Nephron (organoid): ENCODE measurements at regions not wholly inside any gene's neighbourhood (a gene's known extent, or its start where the extent isn't known, plus 50 kb on each side); places are given as distances from the start of the nearest gene placed in this dataset.

ENCODE experiments used
- H3K27ac Mint-ChIP-seq, 3 experiments: 2 replicates each; pipeline ENCODE4 v1.8.0; 2020; ENCODE audit warnings: mixed read lengths in 3 of 3, mild to moderate bottlenecking in 2 of 3, moderate library complexity in 1 of 3
- H3K27me3 Mint-ChIP-seq: 2 replicates; pipeline ENCODE4 v1.8.0; 2021; ENCODE audit warnings: low read depth, mild to moderate bottlenecking, moderate library complexity, mixed read lengths
- H3K36me3 Mint-ChIP-seq: 2 replicates; pipeline ENCODE4 v1.8.0; 2020; ENCODE audit warnings: low read depth, mixed read lengths
- H3K4me1 Mint-ChIP-seq: 2 replicates; pipeline ENCODE4 v1.8.0; 2020; ENCODE audit warnings: mixed read lengths
- H3K4me3 Mint-ChIP-seq, 3 experiments: 2 replicates each; pipeline ENCODE4 v1.8.0; 2020; ENCODE audit warnings: mild to moderate bottlenecking in 3 of 3, mixed read lengths in 3 of 3, moderate library complexity in 2 of 3
- H3K9me3 Mint-ChIP-seq: 2 replicates; pipeline ENCODE4 v1.8.0; 2020; ENCODE audit warnings: mixed read lengths
- TF ChIP-seq, protein P1 (sequence below), 3 experiments: fragments of 200-600 bp; sonication (generic); IDR thresholded peaks; one replicate each; pipeline ENCODE4 v1.5.0; 2021; ENCODE audit warnings: antibody characterized with exemption in 3 of 3; ENCODE audit not compliant: unreplicated experiment in 3 of 3

DNA sequence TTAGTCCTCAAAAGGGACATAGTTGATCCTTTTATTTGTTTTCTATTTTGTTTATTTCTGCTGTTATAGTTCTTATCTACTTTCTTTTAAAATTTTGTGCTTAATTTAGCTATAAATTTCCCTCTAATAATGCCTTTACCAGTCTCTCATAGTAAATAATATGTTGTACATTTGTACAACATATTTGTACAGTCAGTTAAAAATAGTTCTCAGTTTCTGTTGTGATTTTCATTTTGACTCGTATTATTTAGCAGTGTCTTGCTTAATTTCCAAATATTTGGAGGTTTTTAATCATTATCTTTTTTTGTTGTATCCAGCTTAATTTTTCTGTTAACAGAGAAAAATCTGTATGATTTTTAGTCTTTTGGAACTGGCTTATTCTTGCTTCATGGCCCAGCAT lies 443.6 kb upstream of the TRIB2 start:
- no peaks in the 10 kb centered on the region for H3K27me3 Mint-ChIP-seq
- no peaks in the 10 kb centered on the region for H3K9me3 Mint-ChIP-seq
- no peak overlapping the region for H3K4me3 Mint-ChIP-seq
- TF ChIP-seq, protein P1, sequence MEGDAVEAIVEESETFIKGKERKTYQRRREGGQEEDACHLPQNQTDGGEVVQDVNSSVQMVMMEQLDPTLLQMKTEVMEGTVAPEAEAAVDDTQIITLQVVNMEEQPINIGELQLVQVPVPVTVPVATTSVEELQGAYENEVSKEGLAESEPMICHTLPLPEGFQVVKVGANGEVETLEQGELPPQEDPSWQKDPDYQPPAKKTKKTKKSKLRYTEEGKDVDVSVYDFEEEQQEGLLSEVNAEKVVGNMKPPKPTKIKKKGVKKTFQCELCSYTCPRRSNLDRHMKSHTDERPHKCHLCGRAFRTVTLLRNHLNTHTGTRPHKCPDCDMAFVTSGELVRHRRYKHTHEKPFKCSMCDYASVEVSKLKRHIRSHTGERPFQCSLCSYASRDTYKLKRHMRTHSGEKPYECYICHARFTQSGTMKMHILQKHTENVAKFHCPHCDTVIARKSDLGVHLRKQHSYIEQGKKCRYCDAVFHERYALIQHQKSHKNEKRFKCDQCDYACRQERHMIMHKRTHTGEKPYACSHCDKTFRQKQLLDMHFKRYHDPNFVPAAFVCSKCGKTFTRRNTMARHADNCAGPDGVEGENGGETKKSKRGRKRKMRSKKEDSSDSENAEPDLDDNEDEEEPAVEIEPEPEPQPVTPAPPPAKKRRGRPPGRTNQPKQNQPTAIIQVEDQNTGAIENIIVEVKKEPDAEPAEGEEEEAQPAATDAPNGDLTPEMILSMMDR (IDR thresholded peaks at IDR 0.05; ENCODE audit: unreplicated experiment in 3 of 3): no peak
- no peaks in the 10 kb centered on the region for H3K36me3 Mint-ChIP-seq
- peaks cover 9% of the 10 kb centered on the region for H3K4me1 Mint-ChIP-seq
- no peak overlapping the region for H3K27ac Mint-ChIP-seq

DNA sequence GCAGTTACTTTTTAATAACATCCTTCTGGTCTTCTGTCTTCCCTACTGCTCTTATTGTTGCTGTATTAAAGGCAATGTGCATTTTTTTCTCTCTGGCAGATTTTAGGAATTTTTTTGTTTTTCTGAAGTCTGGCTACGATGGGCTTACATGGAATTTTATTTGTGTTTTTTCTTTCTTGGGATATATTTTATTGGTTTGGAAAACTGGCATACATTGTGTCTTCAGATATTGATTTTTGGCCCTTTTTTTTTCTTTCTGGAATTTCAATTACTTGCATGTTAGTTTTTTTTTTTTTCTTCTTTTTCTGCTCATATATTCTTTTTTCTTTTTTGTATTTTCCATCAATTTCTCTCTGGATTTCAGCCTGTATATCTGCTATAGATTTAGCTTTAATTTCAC lies 442.1 kb upstream of the TRIB2 start:
- Mint-ChIP-seq H3K4me1 (peaks cover 9% of the 10 kb centered on the region), H3K27ac (no peak overlapping the region), H3K27me3 (no peaks in the 10 kb centered on the region), H3K36me3 (no peaks in the 10 kb centered on the region), H3K4me3 (no peak overlapping the region), H3K9me3 (no peaks in the 10 kb centered on the region)
- TF ChIP-seq, protein P1 (IDR thresholded peaks at IDR 0.05; ENCODE audit: unreplicated experiment in 3 of 3): no peak

DNA sequence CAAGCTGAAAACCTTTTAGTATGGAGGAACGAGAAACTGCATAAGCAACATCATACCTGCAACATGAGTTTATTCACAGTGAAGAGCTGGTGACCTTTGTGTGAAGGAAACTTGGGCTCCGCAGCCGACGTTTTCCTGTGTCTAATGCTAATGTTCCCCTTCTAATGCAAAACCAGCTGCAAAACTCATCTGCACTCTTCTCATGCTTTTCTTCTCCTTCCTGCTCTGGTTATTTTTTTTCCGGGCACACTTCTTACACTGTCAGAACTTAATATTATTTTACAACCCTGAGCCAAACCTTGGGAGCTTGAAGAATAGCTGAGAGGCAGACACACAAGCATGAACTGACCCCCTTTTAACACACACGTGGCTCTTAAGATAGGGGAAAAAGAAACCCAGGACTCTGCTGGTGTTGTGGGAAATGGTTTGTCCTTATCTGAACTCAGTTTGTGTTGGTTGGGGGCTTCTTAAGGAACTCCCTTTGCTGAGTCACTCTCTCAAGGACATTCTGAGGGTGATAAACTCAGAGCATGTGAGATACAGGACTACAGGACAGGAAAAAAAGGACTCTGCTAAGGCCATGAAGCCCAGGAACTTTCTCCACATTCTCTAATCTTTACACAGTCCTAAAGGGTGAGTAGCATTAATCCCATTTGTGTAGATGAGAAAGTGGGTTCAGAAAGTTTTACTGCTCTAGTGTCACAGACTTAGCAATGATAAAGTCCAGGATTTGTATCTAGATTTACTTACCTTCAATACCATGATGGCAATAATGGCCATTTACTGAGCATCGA lies 439.3 kb upstream of the TRIB2 start:
- Mint-ChIP-seq H3K9me3 (no peaks in the 10 kb centered on the region), H3K4me1 (peaks cover 9% of the 10 kb centered on the region), H3K27me3 (no peaks in the 10 kb centered on the region), H3K36me3 (no peaks in the 10 kb centered on the region), H3K27ac (peak overlapping the region in 2 of 3 experiments; percentile 19 to 65), H3K4me3 (no peak overlapping the region)
- TF ChIP-seq, protein P1 (IDR thresholded peaks at IDR 0.05; ENCODE audit: unreplicated experiment in 3 of 3): no peak

DNA sequence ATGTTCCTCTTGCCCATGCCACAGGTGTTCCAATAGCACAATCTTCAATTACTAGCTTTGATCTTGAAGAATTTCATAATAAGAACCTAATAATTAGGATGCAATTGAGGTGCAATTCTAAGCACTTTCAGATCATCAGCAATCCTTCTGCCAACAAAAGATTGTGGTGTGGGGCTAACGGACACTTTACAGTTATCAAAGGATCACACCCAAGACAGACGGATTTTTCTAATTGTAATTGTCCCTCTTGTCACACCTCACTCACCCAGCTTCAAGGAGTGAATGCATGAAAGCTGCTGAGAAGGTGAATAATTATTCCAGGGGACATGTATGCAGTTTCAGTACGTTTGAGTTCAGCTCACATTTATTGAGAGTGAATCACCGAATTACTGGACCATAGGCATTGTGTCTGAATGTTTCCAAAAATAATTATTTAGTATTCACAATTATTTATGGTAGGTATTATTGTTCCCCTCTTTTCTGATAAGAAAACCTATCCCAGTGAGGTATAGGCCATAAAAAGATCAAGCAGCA lies 438.5 kb upstream of the TRIB2 start:
- no peaks in the 10 kb centered on the region for H3K27me3 Mint-ChIP-seq
- no peaks in the 10 kb centered on the region for H3K9me3 Mint-ChIP-seq
- H3K27ac Mint-ChIP-seq: no peak overlapping the region
- TF ChIP-seq, protein P1 (IDR thresholded peaks at IDR 0.05; ENCODE audit: unreplicated experiment in 3 of 3): no peak
- no peak overlapping the region for H3K4me3 Mint-ChIP-seq
- H3K4me1 Mint-ChIP-seq: peaks cover 9% of the 10 kb centered on the region
- no peaks in the 10 kb centered on the region for H3K36me3 Mint-ChIP-seq

DNA sequence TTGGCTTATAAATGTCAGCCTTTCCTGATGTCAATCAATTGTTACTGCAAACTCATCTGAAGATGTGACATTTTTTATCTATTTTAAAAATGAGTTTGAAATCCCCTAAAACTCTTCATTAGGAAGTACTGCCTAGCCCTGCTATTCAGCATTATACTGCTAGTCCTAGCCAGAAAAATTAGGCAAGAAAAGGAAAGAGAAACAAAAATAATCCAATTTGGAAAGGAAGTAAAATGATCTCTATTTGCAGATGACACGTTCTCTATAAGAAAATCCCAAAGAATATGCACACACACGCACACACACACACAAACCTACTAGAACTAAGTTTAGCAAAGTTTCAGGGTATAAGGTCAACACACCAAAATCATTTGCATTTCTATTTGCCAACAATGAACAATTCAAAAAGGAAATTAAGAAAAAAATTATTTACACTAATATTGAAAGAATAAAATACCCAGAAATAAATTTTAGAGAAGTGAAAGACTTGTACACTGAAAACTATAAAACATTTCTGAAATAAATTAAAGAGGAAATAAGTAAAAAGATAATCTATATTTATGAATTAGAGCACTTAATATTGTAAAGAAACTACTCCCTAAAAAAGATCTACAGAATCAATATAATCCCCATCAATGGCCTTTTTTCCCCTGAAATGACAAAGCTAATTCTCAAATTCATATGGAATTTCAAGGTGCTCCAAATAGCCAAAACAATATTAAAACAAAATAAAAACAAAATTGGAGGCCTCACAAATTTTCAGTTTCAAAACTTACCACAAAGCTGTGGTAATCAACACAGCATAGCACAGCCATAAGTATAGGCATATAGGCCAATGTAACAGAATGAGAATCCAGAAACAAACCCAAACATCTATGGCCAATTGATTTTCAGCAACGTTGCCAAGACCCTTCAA lies 433.7 kb upstream of the TRIB2 start:
- H3K36me3 Mint-ChIP-seq: peaks cover 3% of the 10 kb centered on the region
- no peaks in the 10 kb centered on the region for H3K27me3 Mint-ChIP-seq
- peaks cover 8% of the 10 kb centered on the region for H3K4me1 Mint-ChIP-seq
- no peak overlapping the region for H3K4me3 Mint-ChIP-seq
- TF ChIP-seq, protein P1 (IDR thresholded peaks at IDR 0.05; ENCODE audit: unreplicated experiment in 3 of 3): no peak
- H3K9me3 Mint-ChIP-seq: peaks cover 2% of the 10 kb centered on the region
- no peak overlapping the region for H3K27ac Mint-ChIP-seq
